GM03348 (cell line): ENCODE measurements at regions not wholly inside any gene's neighbourhood (a gene's known extent, or its start where the extent isn't known, plus 50 kb on each side); places are given as distances from the start of the nearest gene placed in this dataset.
A peak's percentile ranks its signal among the peaks of the same experiment; 100 is the strongest.
"Not testable (repeated sequence)": the region's sequence is repeated elsewhere in the genome, so short reads cannot be mapped to it uniquely, and the experiment has no call there.

Source experiments
- DNase-seq: peaks from one replicate; pipeline ENCODE4 v3.0.0; 2012; ENCODE audit warnings: low spot score

DNA sequence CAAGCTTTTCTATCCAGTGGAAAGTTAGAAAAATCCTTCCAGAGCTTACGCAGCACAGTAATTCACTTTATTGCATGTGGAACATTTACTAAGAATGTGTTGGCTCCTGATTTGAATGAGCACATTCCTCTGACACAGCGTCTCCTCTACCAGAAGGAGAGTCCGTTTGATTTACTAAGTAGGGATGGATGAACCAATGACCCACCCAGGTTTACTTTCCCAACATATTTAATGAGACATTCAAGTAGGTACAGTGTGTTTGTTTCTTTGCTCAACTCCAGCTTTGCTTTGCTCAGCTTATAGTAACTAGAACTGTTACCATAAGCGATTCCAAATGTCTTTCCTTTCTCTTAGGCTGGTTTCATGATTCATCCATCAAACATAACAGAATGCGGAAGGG, 161.7 kb downstream of the SMARCA1 start:
- DNase-seq: peak; percentile 6

DNA sequence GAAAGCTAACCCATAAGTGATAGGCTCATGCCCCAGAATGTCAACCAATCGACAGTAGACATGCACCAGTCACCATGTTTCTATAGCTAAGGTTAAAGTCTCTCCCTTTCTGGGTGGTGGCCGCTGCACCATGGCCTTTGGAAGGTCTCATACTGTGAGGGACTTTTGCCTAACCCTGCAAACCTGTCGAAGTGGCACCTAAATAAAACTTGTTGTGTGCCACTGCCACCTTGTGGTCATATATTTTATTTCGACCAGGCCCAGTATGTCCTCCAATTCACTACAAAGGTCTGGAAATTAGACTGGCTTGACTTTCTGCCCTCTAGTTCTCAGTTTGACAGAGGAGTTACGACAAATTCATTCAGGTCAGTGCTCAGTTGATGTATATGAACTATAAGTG, 163.1 kb downstream of the SMARCA1 start:
- peak; percentile 6 for DNase-seq

DNA sequence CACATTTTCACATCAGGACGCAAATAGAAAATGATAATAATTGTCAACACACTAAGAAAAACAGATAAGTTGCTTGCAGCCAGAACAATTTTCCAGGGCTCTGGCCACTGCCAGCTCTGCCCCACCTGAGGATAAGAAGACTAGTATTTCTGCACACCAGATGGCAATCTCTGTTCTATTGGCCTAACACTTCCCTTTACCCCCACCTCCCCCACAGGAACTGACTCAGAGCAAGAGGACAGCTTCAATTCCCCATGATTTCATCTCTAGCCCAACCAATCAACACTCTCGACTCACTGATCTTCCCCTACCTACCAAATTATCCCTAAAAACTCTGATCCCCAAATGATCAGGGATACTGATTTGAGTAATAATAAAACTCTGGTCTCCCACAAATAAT, 164.0 kb downstream of the SMARCA1 start:
- DNase-seq: peak; percentile 2

- DNase-seq: not testable (repeated sequence)
Measured at GRCh38 chrX:129357428-129357827, 165.9 kb downstream of the SMARCA1 start.

GRCh38 chrX:129347291-129347690, 176.0 kb downstream of the SMARCA1 start:
- no peak for DNase-seq

GRCh38 chrX:129346574-129346973, 176.7 kb downstream of the SMARCA1 start:
- DNase-seq: no peak

DNA sequence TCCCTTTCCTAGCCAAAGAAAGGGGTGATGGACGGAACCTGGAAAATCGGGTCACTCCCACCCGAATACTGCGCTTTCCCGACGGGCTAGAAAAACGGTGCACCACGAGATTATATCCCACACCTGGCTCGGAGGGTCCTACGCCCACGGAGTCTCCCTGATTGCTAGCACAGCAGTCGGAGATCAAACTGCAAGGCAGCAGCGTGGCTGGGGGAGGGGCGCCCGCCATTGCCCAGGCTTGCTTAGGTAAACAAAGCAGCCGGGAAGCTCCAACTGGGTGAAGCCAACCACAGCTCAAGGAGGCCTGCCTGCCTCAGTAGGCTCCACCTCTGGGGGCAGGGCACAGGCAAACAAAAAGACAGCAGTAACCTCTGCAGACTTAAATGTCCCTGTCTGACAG, 186.0 kb downstream of the SMARCA1 start:
- not testable (repeated sequence) for DNase-seq

DNA sequence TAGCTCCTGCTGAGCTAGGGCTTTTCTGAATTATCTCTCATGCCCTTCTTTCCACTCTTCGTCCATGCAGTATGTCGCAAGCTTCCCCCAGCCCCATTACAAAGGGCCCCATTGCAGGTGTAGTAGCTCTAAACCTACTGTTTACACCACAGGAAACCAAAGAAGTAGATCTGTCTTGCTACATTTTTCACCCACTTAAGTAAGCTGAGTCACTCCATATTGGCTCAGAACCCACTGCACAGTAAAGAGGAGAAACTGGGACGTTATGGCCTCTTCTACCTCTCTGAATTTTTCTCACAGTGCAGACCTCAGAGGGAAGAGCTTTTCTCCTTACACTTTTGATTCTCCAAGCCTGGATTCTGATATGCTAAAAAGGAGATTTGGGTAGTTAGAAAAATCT, 200.2 kb downstream of the SMARCA1 start:
- DNase-seq: no peak

DNA sequence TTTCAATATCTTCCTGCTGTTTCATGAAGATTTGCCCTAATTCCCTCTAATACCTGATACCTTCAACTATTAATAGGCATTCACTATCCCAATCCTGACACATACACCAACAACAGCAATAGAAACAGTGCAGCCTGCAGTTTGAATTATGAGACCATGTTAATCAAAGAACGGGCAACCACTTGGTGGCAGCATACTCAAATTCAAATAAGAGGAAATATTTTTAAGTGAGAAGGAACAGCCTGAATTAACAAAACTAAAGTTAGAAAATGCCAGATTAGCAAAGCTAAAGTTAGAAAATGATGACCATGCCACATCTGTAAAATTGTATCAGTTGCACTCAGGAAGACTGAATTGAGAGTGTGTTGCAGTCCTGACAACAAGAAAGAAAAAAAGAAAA, 204.9 kb downstream of the SMARCA1 start:
- DNase-seq: peak; percentile 5

DNA sequence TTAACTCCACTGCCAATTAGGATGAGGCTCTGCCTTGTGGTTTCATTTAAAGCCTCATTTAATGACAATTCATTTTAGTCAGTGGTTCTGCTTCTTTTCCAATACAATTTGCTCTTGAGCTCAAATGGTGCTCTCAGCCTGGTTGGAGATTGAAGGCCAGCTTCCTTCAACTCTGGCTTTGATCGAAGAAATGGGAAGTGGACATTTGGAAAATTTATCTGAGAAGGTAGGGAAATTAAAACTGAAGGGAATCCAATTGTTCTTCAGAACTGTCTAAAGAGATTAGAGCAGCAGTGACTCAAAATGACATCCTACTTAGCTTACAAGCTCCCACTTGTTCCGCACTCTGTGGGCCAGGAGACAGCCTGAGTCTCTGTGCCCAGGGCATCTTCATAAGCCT, 206.8 kb downstream of the SMARCA1 start:
- DNase-seq: no peak

DNA sequence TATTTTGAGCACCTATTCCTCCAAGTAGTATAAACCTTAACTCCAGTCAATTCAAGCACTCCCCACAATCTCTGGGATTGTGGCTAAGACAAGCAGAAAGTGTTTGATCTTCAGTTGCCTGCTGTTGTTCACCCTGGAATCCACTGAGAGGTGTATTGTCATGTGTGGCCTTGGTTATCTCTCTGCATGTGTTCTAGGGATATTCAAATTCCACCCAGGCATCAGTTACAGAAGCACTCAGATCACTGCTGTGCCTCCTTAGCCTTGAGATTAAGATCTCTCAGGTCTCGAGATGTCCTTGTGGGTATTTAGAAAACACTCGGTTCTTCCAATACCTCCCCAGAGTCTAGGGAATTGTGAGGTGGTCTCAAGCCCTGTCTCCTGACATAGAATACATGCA, 213.3 kb downstream of the SMARCA1 start:
- DNase-seq: no peak

DNA sequence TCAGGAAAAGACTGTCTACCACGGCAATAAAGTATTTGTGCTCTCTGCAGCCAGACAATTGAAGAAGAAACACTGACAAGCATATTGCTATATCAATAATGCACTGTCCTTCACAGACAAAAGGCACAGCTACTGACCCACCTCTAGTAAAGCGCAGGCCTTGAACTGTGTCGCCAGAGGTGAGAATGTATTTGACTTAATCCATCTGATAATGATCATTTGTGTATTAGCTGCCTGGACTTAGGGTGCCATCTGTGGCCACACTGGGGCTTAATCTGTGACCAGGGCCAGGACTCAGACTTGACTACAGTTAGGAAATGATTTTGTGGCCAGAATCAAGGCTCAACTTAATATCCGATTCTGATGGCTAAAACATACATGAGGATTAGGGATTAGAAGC, 260.4 kb downstream of the SMARCA1 start:
- no peak for DNase-seq

GRCh38 chrX:129255516-129255915, 267.8 kb downstream of the SMARCA1 start:
- DNase-seq: not testable (repeated sequence)

- no peak for DNase-seq
Measured at GRCh38 chrX:129249563-129249962, 273.7 kb downstream of the SMARCA1 start.

DNA sequence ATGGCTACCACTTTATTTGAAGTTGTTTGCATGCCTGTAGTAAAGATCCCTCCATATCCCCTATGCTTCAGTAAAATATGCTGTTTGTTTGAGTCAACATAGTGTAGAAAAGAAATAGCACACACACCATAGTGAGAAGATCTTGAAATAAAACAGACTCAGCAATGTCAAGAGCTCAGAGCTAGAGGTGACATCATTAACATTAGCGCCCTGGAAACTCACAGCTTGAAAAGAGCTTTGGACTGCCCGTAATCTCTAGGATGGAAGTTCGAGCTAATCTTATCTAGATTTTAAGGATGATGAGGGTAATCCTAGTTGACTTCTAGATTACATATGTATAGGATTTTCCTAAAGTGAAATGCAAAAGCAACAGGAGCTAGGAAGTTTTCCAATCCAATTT, 275.6 kb downstream of the SMARCA1 start:
- DNase-seq: no peak

DNA sequence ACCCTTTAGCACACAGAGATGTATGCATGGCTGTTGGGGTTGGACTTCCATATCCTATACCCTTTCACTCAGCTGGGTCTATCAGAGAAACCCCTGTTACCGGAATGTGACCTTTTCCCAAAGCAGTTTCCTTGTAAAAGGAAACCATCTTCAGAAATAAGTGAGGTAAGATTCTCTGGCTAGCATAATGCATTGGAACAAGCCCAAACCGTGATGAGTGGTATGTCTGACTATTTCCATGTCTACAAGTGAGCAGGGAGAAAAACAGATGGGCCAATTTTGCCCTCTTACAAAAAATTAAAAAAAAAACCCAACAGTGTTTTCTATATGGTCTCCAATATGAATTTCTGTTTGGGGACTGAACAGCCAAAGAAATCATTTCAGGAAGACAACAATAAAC, 283.9 kb downstream of the SMARCA1 start:
- peak; percentile 37 for DNase-seq

- no peak for DNase-seq
Measured at GRCh38 chrX:129238011-129238410, 285.3 kb downstream of the SMARCA1 start.

GRCh38 chrX:129235903-129236302, 287.4 kb downstream of the SMARCA1 start:
- no peak for DNase-seq

GRCh38 chrX:129233786-129234185, 289.5 kb downstream of the SMARCA1 start:
- DNase-seq: no peak

DNA sequence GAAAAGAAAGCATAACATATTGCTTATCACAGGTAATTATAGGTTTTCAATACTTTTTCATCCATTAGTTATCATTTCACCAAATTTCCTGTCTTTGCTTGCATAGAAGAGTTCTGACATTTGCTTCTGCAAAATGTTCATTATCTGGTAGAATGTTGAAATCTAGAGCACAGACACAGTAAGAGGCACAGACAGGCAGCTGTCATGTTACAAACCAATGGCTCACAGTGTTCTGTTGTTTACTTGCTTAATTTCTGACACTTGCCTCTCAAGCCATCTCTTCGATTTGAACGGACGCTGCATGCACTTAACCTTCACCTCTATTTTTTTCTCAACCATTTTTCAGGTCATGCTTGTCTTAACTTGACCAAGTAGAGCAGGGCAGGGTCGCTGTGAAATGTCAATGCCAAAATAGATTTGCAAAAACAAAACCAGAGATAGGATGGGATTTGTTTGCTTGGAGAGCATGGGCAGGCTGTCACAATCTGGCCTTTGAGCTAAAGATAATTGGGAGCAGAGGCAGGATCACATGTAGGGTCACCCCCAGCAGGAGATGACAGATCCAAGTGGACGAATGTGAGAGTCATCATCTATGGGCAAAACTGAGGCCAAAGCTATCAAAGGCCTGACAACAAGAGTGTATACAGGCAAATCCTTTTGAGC, 292.3 kb downstream of the SMARCA1 start:
- DNase-seq: no peak

GRCh38 chrX:129230168-129230567, 293.1 kb downstream of the SMARCA1 start:
- DNase-seq: no peak

GRCh38 chrX:129227366-129227765, 295.9 kb downstream of the SMARCA1 start:
- DNase-seq: no peak

- DNase-seq: no peak
Measured at GRCh38 chrX:129193357-129193756, 329.9 kb downstream of the SMARCA1 start.

GRCh38 chrX:129188231-129188630, 335.1 kb downstream of the SMARCA1 start:
- no peak for DNase-seq

DNA sequence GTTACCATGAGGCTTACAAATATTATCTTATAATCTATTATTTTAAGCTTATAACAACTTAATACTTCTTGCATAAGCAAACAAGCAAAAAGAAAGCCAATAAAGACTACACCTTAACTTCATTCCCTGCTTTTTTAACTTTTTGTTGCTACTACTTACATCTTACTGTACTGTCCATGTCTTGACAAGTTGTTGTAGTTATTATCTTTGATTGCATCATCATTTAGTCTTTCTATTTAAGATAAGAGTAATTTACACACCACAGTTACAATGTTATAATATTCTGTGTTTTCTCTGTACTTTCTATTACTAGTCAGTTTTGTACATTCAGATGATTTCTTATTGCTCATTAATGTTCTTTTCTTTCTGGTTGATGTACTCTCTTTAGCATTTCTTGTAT, 346.6 kb downstream of the SMARCA1 start:
- DNase-seq: no peak
